ENCODE measurements at regions not wholly inside any gene's neighbourhood (a gene's known extent, or its start where the extent isn't known, plus 50 kb on each side); places are given as distances from the start of the nearest gene placed in this dataset.

DNA sequence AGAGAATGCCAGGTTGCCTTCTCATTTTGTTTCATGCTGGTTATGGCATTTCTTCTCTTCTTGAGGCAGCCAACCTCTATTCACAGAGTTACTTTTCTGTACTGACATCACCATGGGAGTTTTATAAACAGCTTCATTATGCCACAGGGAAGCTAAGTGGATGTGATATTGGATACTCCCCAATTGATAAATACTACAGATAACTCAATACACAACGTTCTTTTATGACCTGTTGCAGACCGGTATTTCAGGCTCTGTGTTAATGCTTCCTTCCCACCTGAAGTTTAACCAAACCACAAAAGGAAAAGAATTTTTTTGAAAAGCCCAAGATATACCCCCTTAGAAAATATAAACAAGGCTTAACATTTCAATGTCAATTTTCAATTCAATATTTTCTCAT is 258.3 kb upstream of the SOX11 start:
- intact Hi-C loops (cut with DNase I) = no loop called here

DNA sequence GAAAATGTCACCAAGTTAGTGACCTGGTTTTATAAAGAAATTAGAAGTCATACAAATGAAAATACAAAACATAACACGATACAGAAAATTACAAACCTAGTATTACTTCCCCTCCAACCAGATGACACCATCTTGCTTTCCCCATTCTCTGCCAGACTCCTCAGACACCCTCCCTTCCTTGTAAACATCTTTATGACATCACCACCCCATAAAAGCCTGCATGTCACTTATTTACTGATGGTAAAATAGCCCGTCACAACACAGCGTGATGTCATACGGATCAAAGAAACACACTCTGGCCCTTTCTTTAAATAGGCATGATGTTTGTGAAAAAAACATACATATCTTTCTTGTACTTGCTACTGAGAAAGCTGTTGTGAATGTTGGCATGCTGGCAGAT is 254.8 kb upstream of the SOX11 start:
- TF ChIP-seq, protein P1, sequence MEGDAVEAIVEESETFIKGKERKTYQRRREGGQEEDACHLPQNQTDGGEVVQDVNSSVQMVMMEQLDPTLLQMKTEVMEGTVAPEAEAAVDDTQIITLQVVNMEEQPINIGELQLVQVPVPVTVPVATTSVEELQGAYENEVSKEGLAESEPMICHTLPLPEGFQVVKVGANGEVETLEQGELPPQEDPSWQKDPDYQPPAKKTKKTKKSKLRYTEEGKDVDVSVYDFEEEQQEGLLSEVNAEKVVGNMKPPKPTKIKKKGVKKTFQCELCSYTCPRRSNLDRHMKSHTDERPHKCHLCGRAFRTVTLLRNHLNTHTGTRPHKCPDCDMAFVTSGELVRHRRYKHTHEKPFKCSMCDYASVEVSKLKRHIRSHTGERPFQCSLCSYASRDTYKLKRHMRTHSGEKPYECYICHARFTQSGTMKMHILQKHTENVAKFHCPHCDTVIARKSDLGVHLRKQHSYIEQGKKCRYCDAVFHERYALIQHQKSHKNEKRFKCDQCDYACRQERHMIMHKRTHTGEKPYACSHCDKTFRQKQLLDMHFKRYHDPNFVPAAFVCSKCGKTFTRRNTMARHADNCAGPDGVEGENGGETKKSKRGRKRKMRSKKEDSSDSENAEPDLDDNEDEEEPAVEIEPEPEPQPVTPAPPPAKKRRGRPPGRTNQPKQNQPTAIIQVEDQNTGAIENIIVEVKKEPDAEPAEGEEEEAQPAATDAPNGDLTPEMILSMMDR (IDR thresholded peaks at IDR 0.05) = no peak
- no peak for ATAC-seq
- Histone ChIP-seq H3K4me1 (no peaks in the 10 kb centered on the region), H3K36me3 (no peaks in the 10 kb centered on the region), H3K27me3 (no peaks in the 10 kb centered on the region), H3K9me3 (no peaks in the 10 kb centered on the region), H3K27ac (no peak overlapping the region), H3K4me3 (no peak overlapping the region)
- intact Hi-C loops (cut with DNase I) = no loop called here
- DNase-seq = no peak
- WGBS, 2 donors = 67 to 76% methylated on average over 4 of the region's 4 CpGs
- FAIRE-seq = no peak

More for the DNA sequence above, 258.3 kb upstream of the SOX11 start:
- TF ChIP-seq, protein P1 (IDR thresholded peaks at IDR 0.05) = no peak
- Histone ChIP-seq H3K27ac (no peak overlapping the region), H3K9me3 (no peaks in the 10 kb centered on the region), H3K4me3 (no peak overlapping the region), H3K27me3 (peaks cover 0 to 5% (median 0%) of the 10 kb centered on the region in 4 donors), H3K36me3 (no peaks in the 10 kb centered on the region), H3K4me1 (no peaks in the 10 kb centered on the region)
- FAIRE-seq = no peak
- no peak for ATAC-seq
- WGBS, 2 donors = 12 to 16% methylated on average over 2 of the region's 2 CpGs
- DNase-seq = no peak

DNA sequence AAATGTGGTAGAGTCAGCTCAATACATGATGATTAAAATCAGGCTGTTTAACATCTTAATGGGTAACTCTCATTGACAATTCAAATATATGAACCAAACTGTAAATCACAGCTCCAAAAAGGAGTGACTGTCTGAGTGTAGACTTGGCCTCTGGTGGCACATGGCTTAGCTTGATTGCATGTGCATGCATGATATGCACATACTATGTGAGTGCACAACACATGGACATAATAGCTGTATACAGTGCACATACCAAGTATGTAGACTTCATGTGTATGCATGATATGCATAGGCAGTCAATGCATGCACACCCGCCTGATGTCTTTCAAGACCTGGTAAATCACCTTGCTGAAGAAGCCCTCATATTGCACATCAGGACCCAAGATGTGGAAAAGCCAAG is 252.0 kb upstream of the SOX11 start:
- Histone ChIP-seq H3K27ac (no peak overlapping the region), H3K4me1 (no peaks in the 10 kb centered on the region), H3K36me3 (no peaks in the 10 kb centered on the region), H3K9me3 (no peaks in the 10 kb centered on the region), H3K27me3 (no peaks in the 10 kb centered on the region), H3K4me3 (no peak overlapping the region)
- no peak for DNase-seq
- intact Hi-C loops (cut with DNase I) = no loop called here
- 78 to 93% methylated on average over 1 of the region's 1 CpG for WGBS, 2 donors
- TF ChIP-seq, protein P1 (IDR thresholded peaks at IDR 0.05) = no peak
- ATAC-seq = no peak
- FAIRE-seq = no peak

DNA sequence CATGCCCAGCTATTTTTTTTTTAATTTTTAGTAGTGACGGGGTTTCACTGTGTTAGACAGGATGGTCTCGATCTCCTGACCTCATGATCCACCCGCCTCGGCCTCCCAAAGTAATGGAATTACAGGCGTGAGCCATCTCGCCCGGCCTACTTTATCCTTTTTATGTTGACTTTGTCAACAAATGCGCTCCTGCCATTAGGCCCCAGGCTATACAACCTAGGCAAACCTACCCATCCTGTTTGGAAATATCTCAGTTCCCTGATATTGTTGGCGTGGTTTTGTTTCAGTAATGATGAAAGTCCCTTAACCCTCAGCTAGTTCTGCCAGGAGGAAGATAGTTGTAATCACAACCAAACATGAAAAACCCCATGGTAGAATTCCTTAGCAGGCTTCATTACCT is 249.4 kb upstream of the SOX11 start:
- no peaks in the 10 kb centered on the region for H3K36me3 ChIP-seq
- FAIRE-seq (no peak), DNase-seq (no peak), ATAC-seq (no peak)
- no peaks in the 10 kb centered on the region for H3K4me1 ChIP-seq
- no peaks in the 10 kb centered on the region for H3K9me3 ChIP-seq
- intact Hi-C loops (cut with DNase I) = no loop called here
- H3K27me3 ChIP-seq = no peaks in the 10 kb centered on the region
- no peak overlapping the region for H3K4me3 ChIP-seq
- WGBS, 2 donors = 70 to 79% methylated on average over 9 of the region's 9 CpGs
- TF ChIP-seq, protein P1 (IDR thresholded peaks at IDR 0.05) = no peak
- H3K27ac ChIP-seq = no peak overlapping the region

DNA sequence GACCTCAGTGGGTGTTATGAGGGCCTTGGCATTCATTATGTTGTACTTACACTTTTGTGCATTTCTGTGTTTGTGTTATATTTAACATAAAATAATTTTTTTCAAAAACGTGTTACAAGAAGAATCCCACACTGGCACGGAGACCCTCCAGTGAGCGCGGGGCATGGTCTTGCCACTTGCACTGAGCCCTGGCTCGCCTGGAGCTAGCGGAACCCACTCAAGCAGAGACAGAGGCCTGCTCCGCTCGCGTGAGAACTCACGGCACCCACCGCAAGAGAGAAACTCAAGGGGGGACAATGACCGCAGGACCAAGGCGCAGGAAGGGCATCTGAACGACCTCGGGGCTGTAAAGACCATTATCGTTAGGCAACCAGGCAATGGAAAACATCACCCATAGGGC is 248.0 kb upstream of the SOX11 start:
- intact Hi-C loops (cut with DNase I) = no loop called here
- WGBS, 2 donors = 84 to 94% methylated on average over 16 of the region's 16 CpGs
- Histone ChIP-seq H3K27me3 (no peaks in the 10 kb centered on the region), H3K4me1 (no peaks in the 10 kb centered on the region), H3K36me3 (no peaks in the 10 kb centered on the region), H3K9me3 (no peaks in the 10 kb centered on the region), H3K4me3 (no peak overlapping the region), H3K27ac (no peak overlapping the region)
- TF ChIP-seq, protein P1 (IDR thresholded peaks at IDR 0.05) = no peak
- FAIRE-seq = no peak
- no peak for ATAC-seq
- DNase-seq = no peak

All from pancreas (tissue), 10 donors.